OCI-LY1 (cell line): ENCODE measurements at regions not wholly inside any gene's neighbourhood (a gene's known extent, or its start where the extent isn't known, plus 50 kb on each side); places are given as distances from the start of the nearest gene placed in this dataset.

Source experiments
- CTCF ChIP-seq: fragments of 200-600 bp; sonication (generic), shearing (Covaris generic); IDR thresholded peaks from 2 replicates; pipeline ENCODE4 v1.5.1; 2017; ENCODE audit warnings: mild to moderate bottlenecking, antibody characterized with exemption, low read length, moderate library complexity, mixed read lengths
- EZH2 ChIP-seq: fragments of 200-600 bp; sonication (generic), shearing (Covaris generic); IDR thresholded peaks from 2 replicates; pipeline ENCODE4 v1.8.0; 2017; ENCODE audit warnings: borderline replicate concordance, mixed run types, mild to moderate bottlenecking, antibody characterized with exemption, low read length, moderate library complexity, mixed read lengths

- no peak for TF ChIP-seq CTCF
- no peak for TF ChIP-seq EZH2
Observed at GRCh38 chr2:193428336-193428818, 1233.6 kb upstream of the TMEFF2 start.
